HG03196 (cell line): ENCODE measurements at regions not wholly inside any gene's neighbourhood (a gene's known extent, or its start where the extent isn't known, plus 50 kb on each side); places are given as distances from the start of the nearest gene placed in this dataset.
"Not testable (repeated sequence)": the region's sequence is repeated elsewhere in the genome, so short reads cannot be mapped to it uniquely, and the experiment has no call there.

Experiments used
- ATAC-seq: cut with Tn5 transposase; IDR thresholded peaks from one replicate; pipeline ENCODE4 v1.9.1; 2021; ENCODE audit not compliant: unreplicated experiment

GRCh38 chr7:17046259-17046658 lies 164.5 kb upstream of the AGR3 start:
- no peak for ATAC-seq

GRCh38 chr7:17046666-17047065 lies 164.9 kb upstream of the AGR3 start:
- ATAC-seq: no peak

GRCh38 chr7:17053164-17053563 lies 171.4 kb upstream of the AGR3 start:
- not testable (repeated sequence) for ATAC-seq

- ATAC-seq: no peak
Measured at GRCh38 chr7:17054206-17054605, 172.4 kb upstream of the AGR3 start.

- no peak for ATAC-seq
Measured at GRCh38 chr7:17054836-17055235, 173.1 kb upstream of the AGR3 start.

- ATAC-seq: no peak
Measured at GRCh38 chr7:17055596-17055995, 173.8 kb upstream of the AGR3 start.

- ATAC-seq: no peak
Measured at GRCh38 chr7:17056491-17057142, 174.8 kb upstream of the AGR3 start.

- no peak for ATAC-seq
Measured at GRCh38 chr7:17057143-17057509, 175.3 kb upstream of the AGR3 start.

- no peak for ATAC-seq
Measured at GRCh38 chr7:17058568-17058967, 176.8 kb upstream of the AGR3 start.

GRCh38 chr7:17060051-17060450 lies 178.3 kb upstream of the AGR3 start:
- no peak for ATAC-seq

GRCh38 chr7:17061443-17061842 lies 179.7 kb upstream of the AGR3 start:
- no peak for ATAC-seq

- ATAC-seq: no peak
Measured at GRCh38 chr7:17062151-17063044, 180.6 kb upstream of the AGR3 start.

- ATAC-seq: no peak
Measured at GRCh38 chr7:17063045-17063383, 181.2 kb upstream of the AGR3 start.

GRCh38 chr7:17067691-17068090 lies 185.9 kb upstream of the AGR3 start:
- no peak for ATAC-seq

- ATAC-seq: peak; percentile 45
Measured at GRCh38 chr7:17069146-17069545, 187.4 kb upstream of the AGR3 start.

GRCh38 chr7:17070231-17070708 lies 188.5 kb upstream of the AGR3 start:
- ATAC-seq: no peak

- ATAC-seq: no peak
Measured at GRCh38 chr7:17071866-17072265, 190.1 kb upstream of the AGR3 start.

GRCh38 chr7:17075601-17076255 lies 193.9 kb upstream of the AGR3 start:
- ATAC-seq: no peak

- no peak for ATAC-seq
Measured at GRCh38 chr7:17078298-17078697, 196.5 kb upstream of the AGR3 start.

- no peak for ATAC-seq
Measured at GRCh38 chr7:17083392-17084165, 201.8 kb upstream of the AGR3 start.

- ATAC-seq: no peak
Measured at GRCh38 chr7:17084166-17084475, 202.3 kb upstream of the AGR3 start.
